Natural killer cell (primary cell): ENCODE measurements at regions not wholly inside any gene's neighbourhood (a gene's known extent, or its start where the extent isn't known, plus 50 kb on each side); places are given as distances from the start of the nearest gene placed in this dataset.

Experiments
- ATAC-seq, 3 donors: fragments of 150-1000 bp in 2 of 3; fragments of 200-7000 bp in 1 of 3; cut with Tn5 transposase; 1 replicate in 1 of 3; 2 replicates in 2 of 3; pipeline ENCODE4 v1.10.0; 2021; ENCODE audit warnings: mild to moderate bottlenecking in 2 of 3, moderate library complexity in 2 of 3
- DNase-seq, 2 donors: peaks; one replicate each; pipeline versions ENCODE4 v3.0.0 to v3.0.0-alpha.2; 2013 to 2021; ENCODE audit warnings: mixed read lengths in 1 of 2
- H3K27ac ChIP-seq: one replicate; pipeline ENCODE4 v1.5.1; 2013; ENCODE audit warnings: mild to moderate bottlenecking, low read length
- H3K27me3 ChIP-seq: one replicate; pipeline ENCODE4 v1.6.1; 2013; ENCODE audit warnings: low read length; ENCODE audit not compliant: control insufficient read depth, insufficient read depth
- H3K36me3 ChIP-seq: one replicate; pipeline ENCODE4 v1.6.1; 2013; ENCODE audit warnings: low read length; ENCODE audit not compliant: control insufficient read depth, insufficient read depth
- H3K4me1 ChIP-seq: one replicate; pipeline ENCODE4 v1.6.1; 2013; ENCODE audit warnings: low read length; ENCODE audit not compliant: control insufficient read depth, insufficient read depth
- H3K4me3 ChIP-seq: one replicate; pipeline ENCODE4 v1.5.1; 2013; ENCODE audit warnings: low read length
- H3K9me3 ChIP-seq: one replicate; pipeline ENCODE4 v1.6.1; 2013; ENCODE audit warnings: low read length; ENCODE audit not compliant: control insufficient read depth, insufficient read depth
- H3K27ac Mint-ChIP-seq, 2 donors: one replicate each; pipeline ENCODE4 v1.8.0; 2022; ENCODE audit warnings: mild to moderate bottlenecking in 2 of 2, mixed read lengths in 2 of 2, moderate library complexity in 1 of 2
- H3K27me3 Mint-ChIP-seq, 2 donors: one replicate each; pipeline ENCODE4 v1.8.0; 2022; ENCODE audit warnings: low read depth in 2 of 2, mixed read lengths in 2 of 2
- H3K36me3 Mint-ChIP-seq: one replicate; pipeline ENCODE4 v1.8.0; 2022; ENCODE audit warnings: mixed read lengths
- H3K4me1 Mint-ChIP-seq, 2 donors: one replicate each; pipeline ENCODE4 v1.8.0; 2022; ENCODE audit warnings: mixed read lengths in 2 of 2
- H3K4me3 Mint-ChIP-seq: one replicate; pipeline ENCODE4 v1.8.0; 2022; ENCODE audit warnings: mild to moderate bottlenecking, moderate library complexity, mixed read lengths
- H3K9me3 Mint-ChIP-seq, 2 donors: one replicate each; pipeline ENCODE4 v1.8.0; 2022; ENCODE audit warnings: mixed read lengths in 2 of 2
- CTCF ChIP-seq: fragments of 200-600 bp; IDR thresholded peaks from one replicate; pipeline ENCODE4 v1.8.0; 2022; ENCODE audit warnings: antibody characterized with exemption
- WGBS: methylation state at CpG from one replicate; pipeline ENCODE4 v1.1.7; 2013; ENCODE audit warnings: missing lambda C conversion rate; ENCODE audit not compliant: insufficient coverage; 5-methylcytosine and 5-hydroxymethylcytosine counted together
- intact Hi-C: fragments of 100-400 bp; cut with micrococcal nuclease; formaldehyde crosslinking; loops from one replicate; pipeline ENCODE4 v1.14.2; 2022

- H3K36me3 Mint-ChIP-seq, result no peaks in the 10 kb centered on the region
- TF ChIP-seq CTCF, result no peak
- no peak overlapping the region for H3K27ac Mint-ChIP-seq
- Histone ChIP-seq H3K9me3 (no peaks in the 10 kb centered on the region), H3K27me3 (no peaks in the 10 kb centered on the region), H3K27ac (no peak overlapping the region), H3K4me3 (no peak overlapping the region), H3K36me3 (no peaks in the 10 kb centered on the region), H3K4me1 (no peaks in the 10 kb centered on the region)
- DNase-seq (no peak), ATAC-seq (no peak)
- no peaks in the 10 kb centered on the region for H3K4me1 Mint-ChIP-seq
- no peak overlapping the region for H3K4me3 Mint-ChIP-seq
- no peaks in the 10 kb centered on the region for H3K27me3 Mint-ChIP-seq
- WGBS, result 67% methylated on average over 1 of the region's 1 CpG
- peaks cover 4 to 7% of the 10 kb centered on the region in 2 donors for H3K9me3 Mint-ChIP-seq
- intact Hi-C loops, result no loop called here
Observed at GRCh38 chr1:88354256-88354655, 329.8 kb upstream of the PKN2 start.

GRCh38 chr1:88357729-88358128 lies 326.3 kb upstream of the PKN2 start:
- Mint-ChIP-seq H3K9me3 (peaks cover 4% of the 10 kb centered on the region in 2 donors), H3K36me3 (no peaks in the 10 kb centered on the region), H3K27me3 (no peaks in the 10 kb centered on the region), H3K4me1 (no peaks in the 10 kb centered on the region), H3K4me3 (no peak overlapping the region), H3K27ac (no peak overlapping the region)
- DNase-seq (no peak), ATAC-seq (no peak)
- no peaks in the 10 kb centered on the region for H3K36me3 ChIP-seq
- no peaks in the 10 kb centered on the region for H3K4me1 ChIP-seq
- TF ChIP-seq CTCF, result no peak
- H3K4me3 ChIP-seq, result no peak overlapping the region
- no CpG with 5 or more reads among the region's 2 CpGs for WGBS
- no peaks in the 10 kb centered on the region for H3K9me3 ChIP-seq
- H3K27ac ChIP-seq, result no peak overlapping the region
- no peaks in the 10 kb centered on the region for H3K27me3 ChIP-seq
- intact Hi-C loops, result no loop called here

- Mint-ChIP-seq H3K4me3 (no peak overlapping the region), H3K36me3 (no peaks in the 10 kb centered on the region), H3K27me3 (no peaks in the 10 kb centered on the region), H3K27ac (no peak overlapping the region), H3K9me3 (peaks cover 0 to 4% of the 10 kb centered on the region in 2 donors), H3K4me1 (no peaks in the 10 kb centered on the region)
- H3K27me3 ChIP-seq, result no peaks in the 10 kb centered on the region
- ATAC-seq (no peak), DNase-seq (no peak)
- no peak for TF ChIP-seq CTCF
- no peak overlapping the region for H3K4me3 ChIP-seq
- H3K9me3 ChIP-seq, result no peaks in the 10 kb centered on the region
- no peak overlapping the region for H3K27ac ChIP-seq
- H3K36me3 ChIP-seq, result no peaks in the 10 kb centered on the region
- intact Hi-C loops, result no loop called here
- no peaks in the 10 kb centered on the region for H3K4me1 ChIP-seq
- WGBS, result 75% methylated on average over 3 of the region's 4 CpGs
Observed at GRCh38 chr1:88371436-88372023, 312.5 kb upstream of the PKN2 start.

GRCh38 chr1:88375977-88376376 lies 308.1 kb upstream of the PKN2 start:
- Histone ChIP-seq H3K9me3 (no peaks in the 10 kb centered on the region), H3K4me1 (no peaks in the 10 kb centered on the region), H3K36me3 (no peaks in the 10 kb centered on the region), H3K27ac (no peak overlapping the region), H3K27me3 (no peaks in the 10 kb centered on the region), H3K4me3 (no peak overlapping the region)
- DNase-seq, result no peak
- Mint-ChIP-seq H3K4me3 (no peak overlapping the region), H3K36me3 (no peaks in the 10 kb centered on the region), H3K27ac (no peak overlapping the region), H3K9me3 (peaks cover 0 to 3% of the 10 kb centered on the region in 2 donors), H3K4me1 (no peaks in the 10 kb centered on the region), H3K27me3 (no peaks in the 10 kb centered on the region)
- WGBS, result no CpG with 5 or more reads among the region's 1 CpG
- ATAC-seq, result no peak
- intact Hi-C loops, result no loop called here
- no peak for TF ChIP-seq CTCF
